ENCODE measurements at regions not wholly inside any gene's neighbourhood (a gene's known extent, or its start where the extent isn't known, plus 50 kb on each side); places are given as distances from the start of the nearest gene placed in this dataset.

DNA sequence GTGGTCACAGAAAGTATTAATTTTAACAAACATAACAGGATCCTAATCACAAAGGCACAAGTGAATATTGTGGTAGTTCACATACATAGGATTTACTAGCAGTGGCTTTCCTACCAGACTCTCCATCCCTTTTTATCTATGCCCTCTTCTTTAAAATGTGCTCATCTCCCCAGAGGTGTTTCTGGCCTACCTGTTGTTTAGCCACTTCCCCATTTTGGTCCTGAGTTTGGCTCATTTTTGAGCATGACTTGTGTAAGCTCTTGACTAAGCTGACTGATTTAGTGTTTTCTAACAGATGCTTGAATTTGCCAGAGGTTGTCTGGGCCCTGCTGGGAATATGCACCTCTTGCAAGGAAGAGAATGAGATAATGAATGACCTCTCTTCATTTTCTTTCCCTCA lies 517.7 kb upstream of the CLINT1 start:
- ATAC-seq (replicated peaks) = no peak
- Mint-ChIP-seq H3K27ac (no peak overlapping the region), H3K9me3 (peaks cover 6 to 7% of the 10 kb centered on the region in 2 donors), H3K4me1 (ENCODE audit: low read depth in 2 of 2) (no peaks in the 10 kb centered on the region), H3K27me3 (peaks cover 4 to 18% of the 10 kb centered on the region in 2 donors), H3K36me3 (ENCODE audit: insufficient read depth) (no peaks in the 10 kb centered on the region), H3K4me3 (no peak overlapping the region)
- no peak for DNase-seq

DNA sequence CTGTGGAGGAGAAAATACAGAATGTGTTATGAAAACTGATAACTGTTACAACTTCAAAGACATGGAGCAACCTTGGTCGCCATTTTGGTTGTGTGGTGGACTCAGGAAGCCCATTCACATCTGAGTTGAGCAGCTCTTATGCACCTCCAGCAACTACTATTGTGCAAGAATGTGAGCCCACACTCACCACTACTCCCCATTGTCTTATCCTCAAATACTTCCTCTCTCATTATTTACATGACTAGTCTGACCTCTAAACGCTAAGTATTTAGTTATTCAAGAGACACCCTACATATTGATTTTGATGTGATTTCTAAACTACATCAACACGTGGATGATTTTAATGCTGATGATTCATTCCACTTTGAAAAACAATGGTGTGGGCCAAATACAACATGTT lies 516.6 kb upstream of the CLINT1 start:
- Mint-ChIP-seq H3K27ac (no peak overlapping the region), H3K36me3 (ENCODE audit: insufficient read depth) (no peaks in the 10 kb centered on the region), H3K4me1 (ENCODE audit: low read depth in 2 of 2) (no peaks in the 10 kb centered on the region), H3K27me3 (peaks cover 4 to 10% of the 10 kb centered on the region in 2 donors), H3K4me3 (no peak overlapping the region), H3K9me3 (peaks cover 6 to 7% of the 10 kb centered on the region in 2 donors)
- ATAC-seq (replicated peaks) (no peak), DNase-seq (no peak)

DNA sequence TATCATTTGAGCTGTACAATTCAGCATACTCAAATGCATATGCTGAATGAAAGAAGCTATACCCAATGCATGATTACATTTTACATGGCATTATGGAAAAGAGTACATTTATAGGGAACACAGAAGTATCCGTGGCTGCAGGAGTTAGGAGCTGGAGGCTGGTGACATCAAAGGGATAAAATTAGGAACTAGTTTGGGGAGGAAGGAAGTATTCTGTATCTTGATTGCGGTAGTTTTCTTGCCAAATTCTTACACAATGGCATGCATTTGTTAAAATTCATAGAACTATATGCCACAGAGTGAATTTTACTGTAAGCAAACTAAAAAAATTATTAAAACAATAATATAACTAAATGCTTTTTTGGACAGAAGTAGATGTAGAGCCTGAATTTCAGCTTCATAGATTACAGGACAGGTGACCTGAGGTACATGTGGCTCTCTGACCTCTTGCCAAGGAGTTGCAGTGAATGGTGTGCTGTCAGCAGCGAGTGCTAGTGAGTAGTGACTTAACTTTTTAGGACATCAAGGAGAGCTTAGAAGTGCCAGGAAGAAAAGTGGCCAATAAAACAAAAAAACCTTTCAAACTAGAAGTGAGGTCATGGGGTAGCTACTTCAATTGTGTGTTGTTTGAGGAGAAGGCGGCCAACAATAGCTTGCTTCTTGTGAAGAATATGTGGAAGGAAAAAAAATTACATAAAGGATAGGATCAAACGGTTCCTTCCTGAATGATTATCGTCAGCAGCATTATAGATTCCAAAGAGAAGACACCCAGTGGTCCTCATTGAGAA lies 514.9 kb upstream of the CLINT1 start:
- Mint-ChIP-seq H3K4me3 (no peak overlapping the region), H3K27me3 (peaks cover 0 to 4% of the 10 kb centered on the region in 2 donors)
- DNase-seq = no peak

DNA sequence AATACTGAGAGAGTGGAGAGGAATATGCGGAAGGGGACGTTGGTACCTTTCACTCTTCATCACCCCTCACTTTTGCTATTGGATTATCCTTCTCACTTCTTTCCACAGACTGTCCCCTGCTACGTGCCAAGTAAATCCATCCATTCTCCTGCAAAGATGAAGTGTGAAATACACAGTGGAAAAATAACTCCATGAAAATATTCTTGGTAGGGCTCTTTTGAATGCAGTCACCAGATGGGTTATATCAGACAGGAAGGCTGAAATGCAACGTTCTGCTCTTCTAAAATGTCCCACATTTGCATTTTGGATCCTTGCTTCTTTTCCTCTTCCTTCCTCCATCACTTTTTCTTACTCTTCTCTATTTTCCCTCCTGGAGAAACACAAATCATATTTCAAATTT lies 510.3 kb upstream of the CLINT1 start:
- ATAC-seq (replicated peaks) (no peak), DNase-seq (no peak)
- Mint-ChIP-seq H3K4me1 (ENCODE audit: low read depth in 2 of 2) (no peaks in the 10 kb centered on the region), H3K27me3 (peaks cover 0 to 4% of the 10 kb centered on the region in 2 donors), H3K4me3 (no peak overlapping the region), H3K36me3 (ENCODE audit: insufficient read depth) (no peaks in the 10 kb centered on the region), H3K9me3 (peaks cover 0 to 3% of the 10 kb centered on the region in 2 donors), H3K27ac (no peak overlapping the region)

More for the DNA sequence above, 514.9 kb upstream of the CLINT1 start:
- Mint-ChIP-seq H3K27ac (no peak overlapping the region), H3K36me3 (ENCODE audit: insufficient read depth) (no peaks in the 10 kb centered on the region), H3K4me1 (ENCODE audit: low read depth in 2 of 2) (no peaks in the 10 kb centered on the region), H3K9me3 (peaks cover 0 to 7% of the 10 kb centered on the region in 2 donors)
- no peak for ATAC-seq (replicated peaks)

DNA sequence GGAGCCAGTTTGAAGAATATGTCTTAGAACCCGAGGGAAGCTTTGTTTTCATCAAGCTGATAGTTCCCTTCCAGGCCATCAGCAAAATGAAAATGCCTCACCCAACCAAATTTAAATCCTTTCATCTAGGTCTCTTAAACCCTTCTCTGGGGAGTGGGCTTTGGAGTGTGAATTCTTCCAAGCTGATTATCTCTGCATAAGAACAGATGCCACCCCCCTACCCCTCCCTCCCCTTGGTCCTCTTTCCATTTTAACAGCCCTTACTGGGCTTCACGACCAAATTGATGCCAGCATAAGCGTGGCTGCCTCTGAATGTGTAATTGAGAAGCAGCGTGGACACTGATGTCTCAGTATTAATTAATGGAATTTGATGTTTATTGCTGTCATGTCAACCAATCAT lies 509.7 kb upstream of the CLINT1 start:
- no peaks in the 10 kb centered on the region for H3K36me3 Mint-ChIP-seq (ENCODE audit: insufficient read depth)
- no peak overlapping the region for H3K27ac Mint-ChIP-seq
- ATAC-seq (replicated peaks) (no peak), DNase-seq (no peak)
- peaks cover 0 to 4% of the 10 kb centered on the region in 2 donors for H3K27me3 Mint-ChIP-seq
- H3K9me3 Mint-ChIP-seq = peaks cover 0 to 2% of the 10 kb centered on the region in 2 donors
- no peaks in the 10 kb centered on the region for H3K4me1 Mint-ChIP-seq (ENCODE audit: low read depth in 2 of 2)
- no peak overlapping the region for H3K4me3 Mint-ChIP-seq

DNA sequence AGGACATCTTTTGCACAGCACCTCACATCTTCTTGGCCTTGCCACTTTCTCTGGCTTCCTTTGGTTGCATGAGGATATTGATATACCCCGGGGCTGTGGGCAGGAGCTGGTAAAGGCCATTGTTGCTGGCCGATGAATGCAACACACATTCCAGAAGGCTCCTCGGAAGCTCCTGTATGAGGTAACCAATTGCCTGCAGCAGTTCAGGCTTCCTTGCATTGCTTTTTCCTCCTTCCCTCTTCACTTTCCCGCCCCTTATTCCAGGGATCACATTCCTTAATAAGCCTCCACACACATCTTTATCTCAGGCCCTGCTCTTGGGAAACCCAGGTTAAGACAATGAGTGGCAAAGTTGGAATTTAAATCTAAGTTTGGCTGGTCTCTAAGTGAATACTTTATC lies 505.4 kb upstream of the CLINT1 start:
- ATAC-seq (replicated peaks) (no peak), DNase-seq (no peak)
- no peak overlapping the region for H3K27ac Mint-ChIP-seq
- no peaks in the 10 kb centered on the region for H3K9me3 Mint-ChIP-seq
- no peaks in the 10 kb centered on the region for H3K36me3 Mint-ChIP-seq (ENCODE audit: insufficient read depth)
- H3K27me3 Mint-ChIP-seq = no peaks in the 10 kb centered on the region
- no peaks in the 10 kb centered on the region for H3K4me1 Mint-ChIP-seq (ENCODE audit: low read depth in 2 of 2)
- H3K4me3 Mint-ChIP-seq = no peak overlapping the region

DNA sequence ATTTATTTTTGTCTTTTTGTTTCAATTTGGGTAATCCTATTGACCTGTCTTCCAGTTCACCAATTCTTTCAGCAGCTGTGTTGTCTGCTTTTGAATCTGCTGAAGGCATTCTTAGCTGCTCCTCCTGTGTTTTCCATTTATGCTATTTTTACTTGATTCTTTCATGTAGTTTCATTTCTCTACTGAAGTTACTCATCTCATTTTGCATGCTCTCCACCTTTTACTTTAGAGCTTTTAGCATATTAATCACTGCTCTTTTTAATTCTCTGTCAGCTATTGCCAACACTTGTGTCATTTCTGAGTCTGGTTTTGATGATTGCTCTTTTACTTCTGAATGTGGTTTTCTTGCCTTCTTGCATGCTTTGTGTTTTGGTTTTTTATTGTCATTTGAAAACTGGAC lies 496.0 kb upstream of the CLINT1 start:
- no peak for ATAC-seq (replicated peaks)
- peaks cover 1 to 2% of the 10 kb centered on the region in 2 donors for H3K9me3 Mint-ChIP-seq
- H3K4me1 Mint-ChIP-seq (ENCODE audit: low read depth in 2 of 2) = no peaks in the 10 kb centered on the region
- H3K27me3 Mint-ChIP-seq = peaks cover 0 to 2% of the 10 kb centered on the region in 2 donors
- H3K27ac Mint-ChIP-seq = no peak overlapping the region
- H3K4me3 Mint-ChIP-seq = no peak overlapping the region
- DNase-seq = no peak
- no peaks in the 10 kb centered on the region for H3K36me3 Mint-ChIP-seq (ENCODE audit: insufficient read depth)

DNA sequence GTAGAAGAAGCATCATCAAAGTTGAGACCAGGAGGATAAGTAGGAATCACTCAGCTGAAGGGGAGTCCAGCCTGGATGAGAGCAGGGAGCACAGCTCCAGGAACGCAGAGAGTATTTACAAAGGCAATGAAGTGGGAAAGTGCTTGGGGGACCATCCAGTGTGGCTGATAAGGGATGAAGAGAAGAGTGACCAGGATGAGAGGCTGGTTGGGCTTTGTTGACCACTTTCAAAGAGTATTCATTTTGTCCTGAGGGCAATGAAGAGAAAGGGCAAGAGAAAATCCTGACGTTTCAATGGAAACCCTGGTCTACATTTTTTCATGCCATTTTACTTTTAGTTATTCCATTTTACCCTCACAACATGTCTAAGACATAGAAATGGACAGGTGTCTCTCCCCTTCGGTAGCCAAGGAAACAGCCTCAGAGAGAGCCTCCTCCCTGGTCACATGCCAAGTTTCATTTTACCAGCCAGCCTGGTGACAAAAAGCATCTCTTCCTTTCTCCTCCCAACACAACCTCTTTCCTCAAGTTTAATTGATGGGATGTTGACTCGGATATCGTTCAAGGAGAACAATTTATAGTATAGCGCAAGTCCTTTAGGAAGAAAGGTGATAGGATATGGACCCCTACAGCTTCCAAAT lies 492.7 kb upstream of the CLINT1 start:
- Mint-ChIP-seq H3K27ac (no peak overlapping the region), H3K9me3 (peaks cover 2 to 8% of the 10 kb centered on the region in 2 donors), H3K36me3 (ENCODE audit: insufficient read depth) (no peaks in the 10 kb centered on the region), H3K27me3 (peaks cover 0 to 10% of the 10 kb centered on the region in 2 donors), H3K4me1 (ENCODE audit: low read depth in 2 of 2) (no peaks in the 10 kb centered on the region), H3K4me3 (no peak overlapping the region)
- DNase-seq (no peak), ATAC-seq (replicated peaks) (no peak)

DNA sequence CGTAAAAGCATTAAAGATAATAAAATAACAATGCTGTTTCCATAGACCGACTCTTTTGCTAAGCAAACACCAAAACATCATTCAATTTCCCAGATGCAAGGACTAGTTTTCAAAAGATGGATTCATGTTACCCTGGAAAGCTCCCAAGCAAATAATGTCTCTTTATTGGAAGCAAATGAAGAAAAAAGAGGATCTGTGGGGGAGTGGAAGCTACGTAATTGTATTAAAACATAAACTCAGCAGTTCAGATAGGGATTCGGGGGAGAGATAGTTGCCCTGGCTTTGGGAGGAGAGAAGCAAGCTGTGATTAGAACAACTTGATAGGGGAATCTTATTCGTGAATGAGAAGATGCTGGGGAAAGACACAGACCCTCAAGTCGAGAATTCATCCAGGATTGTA lies 491.0 kb upstream of the CLINT1 start:
- H3K4me1 Mint-ChIP-seq (ENCODE audit: low read depth in 2 of 2) = no peaks in the 10 kb centered on the region
- ATAC-seq (replicated peaks) = no peak
- no peak overlapping the region for H3K27ac Mint-ChIP-seq
- no peak overlapping the region for H3K4me3 Mint-ChIP-seq
- peaks cover 2 to 8% of the 10 kb centered on the region in 2 donors for H3K9me3 Mint-ChIP-seq
- peaks cover 0 to 10% of the 10 kb centered on the region in 2 donors for H3K27me3 Mint-ChIP-seq
- H3K36me3 Mint-ChIP-seq (ENCODE audit: insufficient read depth) = no peaks in the 10 kb centered on the region
- no peak for DNase-seq

DNA sequence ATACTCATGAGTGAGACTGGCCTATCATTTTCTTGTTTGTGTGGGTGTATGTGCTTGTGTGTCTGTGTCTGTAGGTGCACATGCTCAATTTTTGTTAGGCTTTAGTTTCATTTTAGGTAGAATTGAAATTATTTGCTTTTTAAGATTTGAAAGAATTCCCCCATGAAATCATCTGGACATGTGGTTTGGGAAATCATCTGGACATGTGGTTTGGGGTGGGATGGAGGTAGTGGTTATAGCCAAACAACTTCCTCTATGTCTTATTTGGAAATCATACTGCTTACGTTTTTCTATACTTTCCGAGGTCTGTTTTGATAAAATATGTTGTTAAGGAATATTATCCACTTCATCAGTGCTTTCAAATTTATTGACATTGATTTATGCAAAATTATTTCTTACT lies 485.4 kb upstream of the CLINT1 start:
- ATAC-seq (replicated peaks) = no peak
- H3K27me3 Mint-ChIP-seq = peaks cover 0 to 2% of the 10 kb centered on the region in 2 donors
- no peaks in the 10 kb centered on the region for H3K36me3 Mint-ChIP-seq (ENCODE audit: insufficient read depth)
- no peak for DNase-seq
- no peak overlapping the region for H3K27ac Mint-ChIP-seq
- no peaks in the 10 kb centered on the region for H3K4me1 Mint-ChIP-seq (ENCODE audit: low read depth in 2 of 2)
- H3K9me3 Mint-ChIP-seq = peaks cover 0 to under 1% of the 10 kb centered on the region in 2 donors
- H3K4me3 Mint-ChIP-seq = no peak overlapping the region

DNA sequence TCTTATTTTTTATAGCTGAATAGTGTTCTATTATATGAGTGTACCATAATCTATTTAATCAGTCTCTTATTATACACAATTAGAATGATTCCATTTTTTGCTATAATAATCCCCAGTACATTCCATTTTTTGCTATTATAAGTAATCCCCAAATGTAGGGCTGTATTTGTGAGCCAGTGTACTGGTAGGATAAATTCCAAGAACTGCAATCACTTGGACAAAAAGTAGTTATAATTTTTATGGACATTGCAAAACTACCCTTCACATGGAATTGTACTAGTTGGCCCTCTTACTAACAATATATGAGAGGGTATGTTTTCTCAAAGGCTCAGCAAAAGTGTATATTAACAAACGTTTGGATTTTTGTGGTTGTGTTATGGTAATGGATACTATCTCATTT lies 481.7 kb upstream of the CLINT1 start:
- H3K4me3 Mint-ChIP-seq = no peak overlapping the region
- DNase-seq (no peak), ATAC-seq (replicated peaks) (no peak)
- peaks cover 0 to 6% of the 10 kb centered on the region in 2 donors for H3K27me3 Mint-ChIP-seq
- H3K27ac Mint-ChIP-seq = no peak overlapping the region
- H3K9me3 Mint-ChIP-seq = peaks cover 0 to 3% of the 10 kb centered on the region in 2 donors
- H3K36me3 Mint-ChIP-seq (ENCODE audit: insufficient read depth) = no peaks in the 10 kb centered on the region
- H3K4me1 Mint-ChIP-seq (ENCODE audit: low read depth in 2 of 2) = no peaks in the 10 kb centered on the region

DNA sequence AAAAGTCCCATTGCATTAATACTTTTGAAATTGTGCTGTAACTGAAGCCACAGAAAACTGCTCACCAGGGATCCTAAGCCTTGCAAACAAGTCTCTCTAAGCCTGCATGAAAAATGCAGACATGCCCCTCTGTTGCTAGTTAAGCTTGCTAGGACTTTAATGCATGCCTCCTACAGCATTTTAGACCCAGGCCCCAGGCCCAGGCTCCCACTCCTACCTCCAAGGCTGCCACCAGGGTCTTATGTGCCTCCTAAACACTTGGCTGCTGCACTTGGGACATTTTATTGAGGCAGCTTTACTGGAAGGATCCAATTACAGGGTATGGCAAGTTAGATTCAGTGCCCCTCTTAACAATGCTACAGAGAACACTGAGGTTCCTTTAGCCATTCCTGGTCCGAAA lies 467.3 kb upstream of the CLINT1 start:
- DNase-seq = no peak
- H3K4me1 Mint-ChIP-seq (ENCODE audit: low read depth in 2 of 2) = no peaks in the 10 kb centered on the region
- peaks cover 0 to 3% of the 10 kb centered on the region in 2 donors for H3K9me3 Mint-ChIP-seq
- no peaks in the 10 kb centered on the region for H3K27me3 Mint-ChIP-seq
- no peak overlapping the region for H3K4me3 Mint-ChIP-seq
- no peak overlapping the region for H3K27ac Mint-ChIP-seq
- H3K36me3 Mint-ChIP-seq (ENCODE audit: insufficient read depth) = no peaks in the 10 kb centered on the region
- no peak for ATAC-seq (replicated peaks)

DNA sequence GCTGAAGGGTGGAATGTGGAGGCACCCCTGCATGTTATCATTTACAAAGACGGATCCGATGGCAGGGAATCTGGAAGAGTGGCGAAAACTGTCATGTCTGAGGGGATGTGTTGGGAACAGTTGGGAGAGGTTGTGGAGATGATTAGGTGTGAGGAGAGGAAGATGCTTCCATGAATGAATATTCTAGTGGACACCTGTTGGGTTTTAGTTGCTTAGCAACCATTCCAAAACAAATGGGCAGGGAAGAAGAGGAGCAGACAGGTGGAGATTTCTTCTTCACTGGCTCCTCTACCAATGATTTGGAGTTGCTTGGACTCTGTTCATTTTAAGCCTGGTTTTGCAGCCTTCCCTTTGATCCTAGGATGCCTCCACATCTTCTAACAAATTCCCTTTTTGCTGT lies 465.3 kb upstream of the CLINT1 start:
- no peaks in the 10 kb centered on the region for H3K36me3 Mint-ChIP-seq (ENCODE audit: insufficient read depth)
- DNase-seq (no peak), ATAC-seq (replicated peaks) (no peak)
- H3K4me3 Mint-ChIP-seq = no peak overlapping the region
- peaks cover 0 to 3% of the 10 kb centered on the region in 2 donors for H3K9me3 Mint-ChIP-seq
- H3K4me1 Mint-ChIP-seq (ENCODE audit: low read depth in 2 of 2) = no peaks in the 10 kb centered on the region
- H3K27ac Mint-ChIP-seq = no peak overlapping the region
- H3K27me3 Mint-ChIP-seq = peaks cover 0 to 6% of the 10 kb centered on the region in 2 donors

DNA sequence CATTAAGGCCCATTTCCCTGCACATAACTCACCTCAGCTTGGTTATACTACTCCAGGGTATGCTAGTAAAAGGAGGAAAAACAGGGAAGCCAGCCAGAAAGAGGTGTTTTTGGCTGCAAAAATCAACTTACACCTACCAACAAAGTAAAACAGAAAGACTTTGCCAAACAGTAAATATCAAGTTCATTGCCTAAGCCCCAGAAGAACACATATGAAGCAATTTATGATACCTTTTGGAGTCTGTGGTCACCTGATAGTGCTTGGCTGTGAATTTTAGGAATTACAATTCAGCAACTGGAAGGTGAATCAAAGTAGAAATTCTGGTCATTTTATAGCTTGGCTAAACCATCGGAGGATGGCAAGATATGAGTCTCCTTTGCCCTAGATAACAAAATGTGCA lies 463.7 kb upstream of the CLINT1 start:
- H3K27me3 Mint-ChIP-seq = peaks cover 0 to 6% of the 10 kb centered on the region in 2 donors
- H3K27ac Mint-ChIP-seq = no peak overlapping the region
- H3K36me3 Mint-ChIP-seq (ENCODE audit: insufficient read depth) = no peaks in the 10 kb centered on the region
- H3K4me1 Mint-ChIP-seq (ENCODE audit: low read depth in 2 of 2) = no peaks in the 10 kb centered on the region
- ATAC-seq (replicated peaks) = no peak
- H3K4me3 Mint-ChIP-seq = no peak overlapping the region
- no peak for DNase-seq
- H3K9me3 Mint-ChIP-seq = peaks cover 0 to 3% of the 10 kb centered on the region in 2 donors

Data from effector memory CD8-positive, alpha-beta T cell (primary cell).